Lower leg skin (tissue), 4 donors: ENCODE measurements at regions not wholly inside any gene's neighbourhood (a gene's known extent, or its start where the extent isn't known, plus 50 kb on each side); places are given as distances from the start of the nearest gene placed in this dataset.
A peak's percentile ranks its signal among the peaks of the same experiment; 100 is the strongest.
"Not testable (repeated sequence)": the region's sequence is repeated elsewhere in the genome, so short reads cannot be mapped to it uniquely, and the experiment has no call there.

Source experiments
- DNase-seq, 2 donors: peaks; one replicate each; pipeline ENCODE4 v3.0.0-alpha.2; 2019; ENCODE audit warnings: low spot score in 2 of 2
- H3K4me3 ChIP-seq: fragments of 200-600 bp; sonication (generic); 2 replicates; pipeline ENCODE4 v1.5.1; 2017; ENCODE audit warnings: mild to moderate bottlenecking, low read depth; ENCODE audit not compliant: poor library complexity, severe bottlenecking
- CTCF ChIP-seq, 3 donors: fragments of 450-650 bp; IDR thresholded peaks; one replicate each; pipeline ENCODE4 v1.5.1; 2016; ENCODE audit warnings: antibody characterized with exemption in 3 of 3, mild to moderate bottlenecking in 3 of 3, moderate library complexity in 2 of 3
- POLR2A ChIP-seq, 2 donors: fragments of 450-650 bp; IDR thresholded peaks; one replicate each; pipeline ENCODE4 v1.6.1; 2016 to 2017; ENCODE audit warnings: antibody characterized with exemption in 2 of 2, mild to moderate bottlenecking in 1 of 2, moderate library complexity in 1 of 2
- WGBS, 2 donors: methylation state at CpG; one replicate each; pipeline ENCODE4 v1.1.5; 2018; 5-methylcytosine and 5-hydroxymethylcytosine counted together
- intact Hi-C: fragments of 100-400 bp; cut with DNase I; formaldehyde crosslinking; loops from one replicate; pipeline ENCODE4 v1.15.0; 2023; ENCODE audit warnings: low total_unique reads

- 79 to 84% methylated on average over 3 of the region's 3 CpGs for WGBS, 2 donors
- TF ChIP-seq POLR2A (IDR thresholded peaks at IDR 0.05) (no peak), CTCF (IDR thresholded peaks at IDR 0.05) (no peak)
- H3K4me3 ChIP-seq, result no peak overlapping the region
- intact Hi-C loops, result no loop called here
- DNase-seq, result no peak
These were observed 688.0 kb upstream of the CTNND2 start for GRCh38 chr5:12592228-12592627.

DNA sequence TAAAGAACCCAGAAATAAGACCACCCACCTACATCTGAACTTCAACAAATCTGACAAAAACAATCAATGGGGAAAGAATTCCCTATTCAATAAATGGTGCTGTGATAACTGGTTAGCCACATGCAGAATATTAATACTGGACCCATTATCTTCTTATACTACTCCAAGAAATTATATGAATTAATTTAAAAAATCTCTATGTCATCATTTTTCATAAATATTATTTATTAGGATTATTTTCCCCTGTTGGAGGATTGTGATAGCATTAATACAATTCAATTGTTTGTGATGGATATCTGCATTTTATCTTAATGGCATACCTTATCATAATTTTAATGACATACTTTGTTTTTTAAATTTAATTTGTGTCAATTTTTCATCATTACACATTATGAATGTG lies 682.2 kb upstream of the CTNND2 start:
- DNase-seq, result no peak
- intact Hi-C loops, result no loop called here
- TF ChIP-seq POLR2A (IDR thresholded peaks at IDR 0.05), result no peak
- TF ChIP-seq CTCF (IDR thresholded peaks at IDR 0.05), result no peak
- no peak overlapping the region for H3K4me3 ChIP-seq

DNA sequence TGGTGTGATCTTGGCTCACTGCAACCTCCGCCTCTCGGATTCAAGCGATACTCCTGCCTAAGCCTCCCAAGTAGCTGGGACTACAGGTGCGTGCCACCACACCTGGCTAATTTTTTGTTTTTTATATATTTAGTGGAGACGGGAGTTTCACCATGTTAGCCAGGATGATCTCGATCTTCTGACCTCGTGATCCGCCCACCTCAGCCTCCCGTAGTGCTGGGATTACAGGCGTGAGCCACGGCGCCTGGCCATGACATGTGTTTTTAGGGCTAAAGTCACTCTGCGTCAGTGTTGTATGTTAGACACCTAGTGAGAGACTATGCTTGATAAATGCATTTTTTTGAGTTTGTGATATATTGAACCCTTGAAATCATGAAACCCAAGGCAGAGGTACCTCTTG lies 674.6 kb upstream of the CTNND2 start:
- H3K4me3 ChIP-seq, intact Hi-C loops, DNase-seq: not testable (repeated sequence)
- 86 to 87% methylated on average over 13 of the region's 13 CpGs for WGBS, 2 donors

DNA sequence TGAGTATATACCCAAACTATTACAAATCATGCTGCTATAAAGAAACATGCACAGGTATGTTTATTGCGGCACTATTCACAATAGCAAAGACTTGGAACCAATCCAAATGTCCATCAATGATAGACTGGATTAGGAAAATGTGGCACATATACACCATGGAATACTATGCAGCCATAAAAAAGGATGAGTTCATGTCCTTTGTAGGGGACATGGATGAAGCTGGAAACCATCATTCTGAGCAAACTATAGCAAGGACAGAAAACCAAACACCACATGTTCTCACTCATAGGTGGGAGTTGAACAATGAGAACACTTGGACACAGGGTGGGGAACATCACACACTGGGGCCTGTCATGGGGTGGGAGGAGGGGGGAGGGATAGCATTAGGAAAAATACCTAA lies 672.7 kb upstream of the CTNND2 start:
- H3K4me3 ChIP-seq, intact Hi-C loops, DNase-seq: not testable (repeated sequence)
- 89 to 90% methylated on average over 1 of the region's 1 CpG for WGBS, 2 donors

GRCh38 chr5:12574298-12575093 lies 670.2 kb upstream of the CTNND2 start:
- DNase-seq, intact Hi-C loops: not testable (repeated sequence)

DNA sequence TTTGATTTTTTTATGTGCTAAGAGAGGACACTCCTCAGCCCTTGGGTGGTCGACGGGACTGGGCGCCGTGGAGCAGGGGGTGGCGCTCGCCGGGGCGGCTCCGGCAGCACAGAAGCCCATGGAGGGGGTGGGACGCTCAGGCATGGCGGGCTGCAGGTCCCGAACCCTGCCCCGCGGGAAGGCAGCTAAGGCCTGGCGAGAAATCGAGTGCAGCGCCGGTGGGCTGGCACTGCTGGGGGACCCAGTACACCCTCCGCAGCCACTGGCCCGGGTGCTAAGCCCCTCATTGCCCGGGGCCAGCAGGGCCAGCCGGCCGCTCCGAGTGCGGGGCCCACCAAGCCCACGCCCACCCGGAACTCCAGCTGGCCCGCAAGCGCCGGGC lies 669.7 kb upstream of the CTNND2 start:
- H3K4me3 ChIP-seq, intact Hi-C loops, DNase-seq: not testable (repeated sequence)
- WGBS, 2 donors, result 95 to 97% methylated on average over 23 to 26 of the region's 30 CpGs

More at GRCh38 chr5:12574298-12575093, 670.2 kb upstream of the CTNND2 start:
- 93 to 98% methylated on average over 28 to 33 of the region's 56 CpGs for WGBS, 2 donors
- H3K4me3 ChIP-seq, result peak overlapping the region; percentile 12

DNA sequence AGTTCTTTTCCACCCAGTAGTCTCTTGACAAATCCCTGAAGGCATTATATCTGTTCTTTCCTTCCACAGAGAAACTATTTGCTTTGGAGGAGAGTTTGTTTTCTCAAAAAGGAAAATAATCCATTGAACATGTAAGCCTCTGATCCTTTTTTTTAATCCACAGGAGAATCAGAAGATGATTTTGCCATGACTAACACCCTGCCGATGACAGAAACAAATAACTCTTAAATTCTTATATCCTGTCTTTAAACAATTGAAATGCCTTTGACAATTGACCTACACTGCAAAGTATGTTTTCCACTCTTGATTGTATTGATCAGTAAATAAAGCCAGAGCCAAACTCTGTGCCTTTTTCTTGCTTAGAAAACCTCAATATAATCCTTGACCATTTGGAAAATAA lies 666.4 kb upstream of the CTNND2 start:
- WGBS, 2 donors, result 65 to 67% methylated on average over 1 of the region's 1 CpG
- H3K4me3 ChIP-seq, result no peak overlapping the region
- TF ChIP-seq POLR2A (IDR thresholded peaks at IDR 0.05) (no peak), CTCF (IDR thresholded peaks at IDR 0.05) (no peak)
- intact Hi-C loops, result no loop called here
- DNase-seq, result no peak

- 84 to 87% methylated on average over 1 of the region's 1 CpG for WGBS, 2 donors
- intact Hi-C loops, result no loop called here
- DNase-seq, result no peak
- no peak overlapping the region for H3K4me3 ChIP-seq
- TF ChIP-seq CTCF (IDR thresholded peaks at IDR 0.05) (no peak), POLR2A (IDR thresholded peaks at IDR 0.05) (no peak)
These were observed 662.2 kb upstream of the CTNND2 start for GRCh38 chr5:12566441-12566840.
